Mucosa of descending colon (tissue), 3 donors: ENCODE measurements at regions not wholly inside any gene's neighbourhood (a gene's known extent, or its start where the extent isn't known, plus 50 kb on each side); places are given as distances from the start of the nearest gene placed in this dataset.

ENCODE experiments used
- ATAC-seq: fragments of 200-7000 bp; cut with Tn5 transposase; one replicate; pipeline ENCODE4 v1.9.1; 2020; ENCODE audit warnings: mild to moderate bottlenecking, moderate library complexity
- DNase-seq, 3 donors: peaks; one replicate each; pipeline ENCODE4 v3.0.0-alpha.2; 2020
- H3K36me3 ChIP-seq: fragments of 200-600 bp; one replicate; pipeline ENCODE4 v1.8.0; 2021; ENCODE audit warnings: low read depth, mild to moderate bottlenecking
- H3K4me1 ChIP-seq: fragments of 200-600 bp; one replicate; pipeline ENCODE4 v1.8.0; 2021; ENCODE audit warnings: low read depth, mild to moderate bottlenecking
- H3K4me3 ChIP-seq: fragments of 200-600 bp; one replicate; pipeline ENCODE4 v1.8.0; 2021; ENCODE audit warnings: mild to moderate bottlenecking
- H3K9me3 ChIP-seq: fragments of 200-600 bp; one replicate; pipeline ENCODE4 v1.8.0; 2021; ENCODE audit warnings: mild to moderate bottlenecking
- intact Hi-C, 2 donors: fragments of 100-400 bp; cut with DNase I in 1 of 2; cut with micrococcal nuclease in 1 of 2; formaldehyde crosslinking; loops; one replicate each; pipeline versions ENCODE4 v1.11.0 to v1.11.1; 2022; cut with DNase I, micrococcal nuclease
- TF ChIP-seq, protein P1 (sequence below): fragments of 200-600 bp; IDR thresholded peaks from one replicate; pipeline ENCODE4 v1.8.0; 2022; ENCODE audit warnings: antibody characterized with exemption, mild to moderate bottlenecking
- donor health status: DM: no; HTN: no; CAD: no; lungs with moderate emphysema.
- donor health status: DM: no; HTN: no; CAD: no.
- donor health status: DM: no; HTN: yes; CAD: no.

DNA sequence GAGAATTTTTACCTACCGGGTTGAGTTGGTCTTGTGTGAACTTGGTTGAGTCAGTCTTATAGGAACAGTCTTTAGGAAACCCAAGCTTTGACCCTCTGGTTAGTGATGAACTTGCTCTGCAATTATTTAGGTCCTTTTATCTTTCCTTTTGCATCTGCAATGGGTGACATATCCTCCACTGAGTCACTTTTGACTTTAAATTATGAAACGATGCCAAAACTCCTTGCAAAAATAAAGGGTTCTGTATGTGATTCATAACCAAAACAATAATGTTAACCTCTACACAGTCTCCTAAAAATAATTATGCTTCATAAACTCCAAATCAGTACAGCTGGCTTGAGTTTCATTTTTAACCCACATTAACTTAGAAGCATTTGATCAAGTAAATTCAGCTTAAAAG is 979.4 kb downstream of the GALC start:
- no peaks in the 10 kb centered on the region for H3K36me3 ChIP-seq
- no peak overlapping the region for H3K4me3 ChIP-seq
- no peaks in the 10 kb centered on the region for H3K4me1 ChIP-seq
- DNase-seq: no peak
- intact Hi-C loops: no loop called here
- H3K9me3 ChIP-seq: peaks cover 20% of the 10 kb centered on the region
- no peak for ATAC-seq
- TF ChIP-seq, protein P1, sequence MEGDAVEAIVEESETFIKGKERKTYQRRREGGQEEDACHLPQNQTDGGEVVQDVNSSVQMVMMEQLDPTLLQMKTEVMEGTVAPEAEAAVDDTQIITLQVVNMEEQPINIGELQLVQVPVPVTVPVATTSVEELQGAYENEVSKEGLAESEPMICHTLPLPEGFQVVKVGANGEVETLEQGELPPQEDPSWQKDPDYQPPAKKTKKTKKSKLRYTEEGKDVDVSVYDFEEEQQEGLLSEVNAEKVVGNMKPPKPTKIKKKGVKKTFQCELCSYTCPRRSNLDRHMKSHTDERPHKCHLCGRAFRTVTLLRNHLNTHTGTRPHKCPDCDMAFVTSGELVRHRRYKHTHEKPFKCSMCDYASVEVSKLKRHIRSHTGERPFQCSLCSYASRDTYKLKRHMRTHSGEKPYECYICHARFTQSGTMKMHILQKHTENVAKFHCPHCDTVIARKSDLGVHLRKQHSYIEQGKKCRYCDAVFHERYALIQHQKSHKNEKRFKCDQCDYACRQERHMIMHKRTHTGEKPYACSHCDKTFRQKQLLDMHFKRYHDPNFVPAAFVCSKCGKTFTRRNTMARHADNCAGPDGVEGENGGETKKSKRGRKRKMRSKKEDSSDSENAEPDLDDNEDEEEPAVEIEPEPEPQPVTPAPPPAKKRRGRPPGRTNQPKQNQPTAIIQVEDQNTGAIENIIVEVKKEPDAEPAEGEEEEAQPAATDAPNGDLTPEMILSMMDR: no peak

DNA sequence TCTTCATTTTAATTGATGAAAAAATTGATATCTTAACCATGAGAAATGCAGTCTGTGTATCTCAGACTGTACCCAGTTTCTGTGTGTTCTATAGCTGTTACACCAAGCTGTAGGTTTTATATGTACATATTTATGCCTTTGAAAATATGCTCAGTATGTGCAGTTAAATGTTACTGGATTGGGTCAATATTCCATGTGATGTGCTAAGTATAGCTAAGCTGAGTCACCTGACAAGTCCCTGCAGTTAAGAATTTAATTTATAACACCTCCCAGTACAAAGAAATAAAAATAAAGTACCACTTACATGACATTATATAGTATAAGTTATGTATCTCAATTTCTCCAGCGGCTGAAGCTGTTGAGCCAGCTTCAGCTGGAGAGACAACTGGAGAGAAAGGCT is 984.0 kb downstream of the GALC start:
- Histone ChIP-seq H3K4me1 (no peaks in the 10 kb centered on the region), H3K36me3 (no peaks in the 10 kb centered on the region), H3K4me3 (no peak overlapping the region), H3K9me3 (peaks cover 22% of the 10 kb centered on the region)
- intact Hi-C loops: no loop called here
- TF ChIP-seq, protein P1: no peak
- no peak for DNase-seq
- no peak for ATAC-seq

DNA sequence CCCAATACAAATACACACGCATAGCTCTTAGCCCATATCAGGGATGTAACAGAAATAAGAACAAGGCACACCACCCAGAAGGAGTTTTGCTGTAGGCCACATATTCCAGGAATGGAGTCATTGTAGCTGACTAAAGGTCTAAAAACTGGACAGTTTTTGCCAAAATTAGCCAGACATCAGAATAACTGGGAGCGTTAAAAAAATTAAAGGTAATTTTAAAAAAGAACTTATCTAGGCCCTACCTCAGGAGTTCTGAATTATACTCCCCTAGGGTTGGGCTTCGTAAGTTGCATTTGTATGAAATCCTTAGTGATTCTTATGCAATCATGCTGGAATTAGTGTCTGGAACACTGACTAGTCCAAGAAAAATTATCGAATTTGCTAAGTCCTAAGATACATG is 987.7 kb downstream of the GALC start:
- Histone ChIP-seq H3K36me3 (no peaks in the 10 kb centered on the region), H3K4me3 (no peak overlapping the region), H3K9me3 (peaks cover 23% of the 10 kb centered on the region), H3K4me1 (no peaks in the 10 kb centered on the region)
- TF ChIP-seq, protein P1: no peak
- ATAC-seq: no peak
- no peak for DNase-seq
- intact Hi-C loops: no loop called here

DNA sequence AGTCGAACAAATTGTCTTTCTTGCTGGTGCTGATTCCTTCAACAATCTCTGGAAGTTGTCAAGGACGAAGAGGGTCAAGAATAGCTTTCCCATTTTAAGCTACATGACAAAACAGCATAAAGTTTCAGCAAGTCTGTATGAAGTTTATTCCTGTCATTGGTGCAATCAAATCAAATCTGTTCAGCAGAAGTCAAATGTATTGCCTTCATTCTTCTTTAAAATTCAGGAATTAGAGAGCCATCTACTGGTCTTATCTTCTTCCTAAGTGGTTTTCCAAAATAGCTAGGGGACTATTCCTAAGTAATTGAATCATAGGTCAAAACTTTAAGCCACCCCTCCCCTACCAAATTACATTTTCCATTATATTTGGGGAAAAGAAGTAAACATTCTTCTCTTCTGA is 990.2 kb downstream of the GALC start:
- no peak overlapping the region for H3K4me3 ChIP-seq
- DNase-seq (no peak), ATAC-seq (no peak)
- TF ChIP-seq, protein P1: no peak
- H3K9me3 ChIP-seq: peaks cover 17% of the 10 kb centered on the region
- intact Hi-C loops: no loop called here
- no peaks in the 10 kb centered on the region for H3K4me1 ChIP-seq
- H3K36me3 ChIP-seq: no peaks in the 10 kb centered on the region

DNA sequence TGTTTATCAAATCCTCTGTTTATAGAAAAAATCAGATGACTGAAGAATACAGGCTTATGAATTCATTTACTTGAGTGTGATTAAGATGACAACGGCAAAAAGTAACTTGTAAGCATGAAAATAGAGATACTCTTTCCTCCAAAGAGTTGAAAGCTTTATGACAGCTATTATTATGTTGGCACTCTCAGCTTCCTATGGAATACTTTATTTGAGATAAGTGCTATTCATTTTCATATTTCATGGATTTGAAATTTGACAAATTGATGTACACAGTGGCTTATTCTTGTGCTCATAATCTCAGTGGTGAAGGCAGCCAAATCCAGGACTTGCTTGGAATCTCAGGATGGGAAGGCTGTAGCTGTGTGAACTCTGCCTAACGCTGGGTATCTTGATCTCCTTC is 991.6 kb downstream of the GALC start:
- ATAC-seq (no peak), DNase-seq (no peak)
- Histone ChIP-seq H3K4me1 (no peaks in the 10 kb centered on the region), H3K36me3 (no peaks in the 10 kb centered on the region), H3K4me3 (no peak overlapping the region), H3K9me3 (peaks cover 13% of the 10 kb centered on the region)
- TF ChIP-seq, protein P1: no peak
- intact Hi-C loops: no loop called here

DNA sequence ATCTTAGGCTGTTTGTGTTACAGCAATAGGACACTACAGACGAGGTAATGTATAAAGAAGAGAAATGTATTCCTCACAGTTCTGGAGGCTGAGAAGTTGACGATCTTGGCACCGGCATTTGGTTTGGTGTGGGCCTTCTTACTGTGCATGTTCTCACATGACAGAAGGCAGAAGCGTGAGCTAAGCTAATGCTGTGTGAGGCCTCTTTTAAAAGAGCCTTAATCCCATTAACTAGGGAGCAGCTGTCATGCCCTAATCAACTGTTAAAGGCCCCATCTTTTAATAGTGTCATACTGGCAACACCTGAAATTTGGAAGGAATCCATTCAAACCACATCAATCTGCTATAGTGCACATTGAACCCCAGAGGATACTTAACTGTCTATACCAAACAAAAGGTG is 992.9 kb downstream of the GALC start:
- Histone ChIP-seq H3K4me1 (no peaks in the 10 kb centered on the region), H3K9me3 (peaks cover 21% of the 10 kb centered on the region), H3K36me3 (no peaks in the 10 kb centered on the region), H3K4me3 (no peak overlapping the region)
- TF ChIP-seq, protein P1: no peak
- no peak for ATAC-seq
- DNase-seq: no peak
- intact Hi-C loops: no loop called here
